Neural progenitor cell (in vitro differentiated cells): ENCODE measurements at regions not wholly inside any gene's neighbourhood (a gene's known extent, or its start where the extent isn't known, plus 50 kb on each side); places are given as distances from the start of the nearest gene placed in this dataset.

Experiments used
- DNase-seq: peaks from one replicate; pipeline ENCODE4 v3.0.0-alpha.2; 2016; ENCODE audit warnings: low spot score
- H2AFZ ChIP-seq: fragments of 200-600 bp; sonication (generic); replicated peaks from 2 replicates; pipeline ENCODE4 v1.6.1; 2016; ENCODE audit warnings: antibody characterized with exemption
- H3F3A ChIP-seq: fragments of 200-600 bp; sonication (generic); 2 replicates; pipeline ENCODE4 v1.6.1; 2016; ENCODE audit warnings: antibody characterized with exemption, low read depth
- H3K27ac ChIP-seq: fragments of 200-600 bp; sonication (generic); 2 replicates; pipeline ENCODE4 v1.5.1; 2016; ENCODE audit warnings: mild to moderate bottlenecking
- H3K27me3 ChIP-seq: fragments of 200-600 bp; sonication (generic); 2 replicates; pipeline ENCODE4 v1.6.1; 2016; ENCODE audit warnings: mild to moderate bottlenecking, moderate library complexity
- H3K36me3 ChIP-seq: fragments of 200-600 bp; sonication (generic); 2 replicates; pipeline ENCODE4 v1.5.1; 2016
- H3K4me1 ChIP-seq: fragments of 200-600 bp; sonication (generic); 2 replicates; pipeline ENCODE4 v1.6.1; 2016; ENCODE audit warnings: mixed run types
- H3K4me2 ChIP-seq: fragments of 200-600 bp; sonication (generic); 2 replicates; pipeline ENCODE4 v1.6.1; 2016
- H3K4me3 ChIP-seq: fragments of 200-600 bp; sonication (generic); 2 replicates; pipeline ENCODE4 v1.5.1; 2016
- H3K79me2 ChIP-seq: fragments of 200-600 bp; sonication (generic); 2 replicates; pipeline ENCODE4 v1.6.1; 2016; ENCODE audit warnings: low read depth
- H3K9ac ChIP-seq: fragments of 200-600 bp; sonication (generic); 2 replicates; pipeline ENCODE4 v1.6.1; 2016
- H3K9me3 ChIP-seq: fragments of 200-600 bp; sonication (generic); 2 replicates; pipeline ENCODE4 v1.5.1; 2016; ENCODE audit warnings: low read depth
- H4K20me1 ChIP-seq: fragments of 200-600 bp; sonication (generic); 2 replicates; pipeline ENCODE4 v1.6.1; 2016; ENCODE audit warnings: low read depth
- H3K27ac Mint-ChIP-seq: 3 replicates; pipeline ENCODE4 v1.8.0; 2021; ENCODE audit warnings: mixed read lengths
- H3K27me3 Mint-ChIP-seq: 2 replicates; pipeline ENCODE4 v1.8.0; 2022; ENCODE audit warnings: low read depth, mild to moderate bottlenecking, inconsistent platforms, moderate library complexity, mixed read lengths; ENCODE audit not compliant: insufficient read depth
- H3K36me3 Mint-ChIP-seq: 3 replicates; pipeline ENCODE4 v1.8.0; 2021; ENCODE audit warnings: mixed read lengths
- H3K4me1 Mint-ChIP-seq: 3 replicates; pipeline ENCODE4 v1.8.0; 2021; ENCODE audit warnings: mixed read lengths
- H3K4me3 Mint-ChIP-seq: 3 replicates; pipeline ENCODE4 v1.8.0; 2021; ENCODE audit warnings: mild to moderate bottlenecking, moderate library complexity, mixed read lengths
- H3K9me3 Mint-ChIP-seq: 3 replicates; pipeline ENCODE4 v1.8.0; 2020; ENCODE audit warnings: mixed read lengths
- CTCF ChIP-seq: fragments of 200-600 bp; sonication (generic); IDR thresholded peaks from 2 replicates; pipeline ENCODE4 v1.5.1; 2017; ENCODE audit warnings: antibody characterized with exemption, mild to moderate bottlenecking
- EZH2 ChIP-seq: fragments of 200-600 bp; sonication (generic); IDR thresholded peaks from 2 replicates; pipeline ENCODE4 v1.6.1; 2017; ENCODE audit warnings: antibody characterized with exemption, mild to moderate bottlenecking, moderate library complexity
- EZH2phosphoT487 ChIP-seq: fragments of 200-600 bp; sonication (generic); IDR thresholded peaks from 2 replicates; pipeline ENCODE4 v1.6.1; 2017; ENCODE audit warnings: antibody characterized with exemption

GRCh38 chr16:86836503-86837129 is 258.3 kb downstream of the FOXL1 start:
- Histone ChIP-seq H3K79me2 (no peaks in the 10 kb centered on the region), H3K4me1 (no peaks in the 10 kb centered on the region), H3K36me3 (no peaks in the 10 kb centered on the region), H3K9ac (no peak overlapping the region), H2AFZ (no peak overlapping the region), H3K4me3 (no peak overlapping the region), H4K20me1 (no peaks in the 10 kb centered on the region), H3K27ac (no peak overlapping the region), H3F3A (no peaks in the 10 kb centered on the region), H3K4me2 (no peak overlapping the region), H3K9me3 (no peaks in the 10 kb centered on the region), H3K27me3 (no peaks in the 10 kb centered on the region)
- H3K9me3 Mint-ChIP-seq = no peaks in the 10 kb centered on the region
- H3K4me1 Mint-ChIP-seq = peaks cover 17% of the 10 kb centered on the region
- H3K4me3 Mint-ChIP-seq = no peak overlapping the region
- H3K36me3 Mint-ChIP-seq = no peaks in the 10 kb centered on the region
- H3K27ac Mint-ChIP-seq = no peak overlapping the region
- DNase-seq = no peak
- TF ChIP-seq EZH2phosphoT487 = no peak
- TF ChIP-seq CTCF = no peak
- TF ChIP-seq EZH2 = no peak
- peaks cover 12% of the 10 kb centered on the region for H3K27me3 Mint-ChIP-seq

GRCh38 chr16:86843812-86844211 is 265.5 kb downstream of the FOXL1 start:
- Histone ChIP-seq H4K20me1 (no peaks in the 10 kb centered on the region), H3K79me2 (no peaks in the 10 kb centered on the region), H2AFZ (no peak overlapping the region), H3K27ac (no peak overlapping the region), H3K4me2 (no peak overlapping the region), H3K9me3 (no peaks in the 10 kb centered on the region), H3K4me1 (no peaks in the 10 kb centered on the region), H3F3A (no peaks in the 10 kb centered on the region), H3K9ac (no peak overlapping the region), H3K36me3 (no peaks in the 10 kb centered on the region), H3K27me3 (no peaks in the 10 kb centered on the region), H3K4me3 (no peak overlapping the region)
- Mint-ChIP-seq H3K27ac (no peak overlapping the region), H3K4me3 (no peak overlapping the region), H3K4me1 (peaks cover 13% of the 10 kb centered on the region), H3K27me3 (peaks cover 16% of the 10 kb centered on the region), H3K36me3 (no peaks in the 10 kb centered on the region), H3K9me3 (peaks cover 2% of the 10 kb centered on the region)
- no peak for DNase-seq
- TF ChIP-seq EZH2phosphoT487 (no peak), CTCF (no peak), EZH2 (no peak)

- no peak for DNase-seq
- no peaks in the 10 kb centered on the region for H3K79me2 ChIP-seq
- TF ChIP-seq CTCF = no peak
- no peak for TF ChIP-seq EZH2
- no peak for TF ChIP-seq EZH2phosphoT487
- Mint-ChIP-seq H3K36me3 (no peaks in the 10 kb centered on the region), H3K27me3 (peaks cover 14% of the 10 kb centered on the region), H3K9me3 (peaks cover 2% of the 10 kb centered on the region), H3K4me1 (peaks cover 15% of the 10 kb centered on the region), H3K4me3 (no peak overlapping the region), H3K27ac (peak overlapping the region; percentile 83)
- no peaks in the 10 kb centered on the region for H3K36me3 ChIP-seq
- no peaks in the 10 kb centered on the region for H3F3A ChIP-seq
- no peak overlapping the region for H2AFZ ChIP-seq
- H3K4me2 ChIP-seq = no peak overlapping the region
- no peak overlapping the region for H3K4me3 ChIP-seq
- no peaks in the 10 kb centered on the region for H3K4me1 ChIP-seq
- no peak overlapping the region for H3K9ac ChIP-seq
- H3K27me3 ChIP-seq = no peaks in the 10 kb centered on the region
- no peak overlapping the region for H3K27ac ChIP-seq
- no peaks in the 10 kb centered on the region for H4K20me1 ChIP-seq
- no peaks in the 10 kb centered on the region for H3K9me3 ChIP-seq
Measured at GRCh38 chr16:86844695-86845094, 266.3 kb downstream of the FOXL1 start.
